Uterus (tissue), 2 donors: ENCODE measurements at regions not wholly inside any gene's neighbourhood (a gene's known extent, or its start where the extent isn't known, plus 50 kb on each side); places are given as distances from the start of the nearest gene placed in this dataset.

Experiments
- POLR2A ChIP-seq, 2 donors: fragments of 450-650 bp; IDR thresholded peaks; one replicate each; pipeline ENCODE4 v1.6.1; 2016; ENCODE audit warnings: antibody characterized with exemption in 2 of 2, mild to moderate bottlenecking in 1 of 2, moderate library complexity in 1 of 2
- TF ChIP-seq, protein P1 (sequence below), 4 experiments: fragments of 200-600 bp in 2 of 4; fragments of 450-650 bp in 2 of 4; sonication (generic) in 2 of 4; IDR thresholded peaks; one replicate each; pipeline ENCODE4 v1.5.1; 2016 to 2019; ENCODE audit warnings: antibody characterized with exemption in 4 of 4, mild to moderate bottlenecking in 2 of 4, moderate library complexity in 1 of 4

DNA sequence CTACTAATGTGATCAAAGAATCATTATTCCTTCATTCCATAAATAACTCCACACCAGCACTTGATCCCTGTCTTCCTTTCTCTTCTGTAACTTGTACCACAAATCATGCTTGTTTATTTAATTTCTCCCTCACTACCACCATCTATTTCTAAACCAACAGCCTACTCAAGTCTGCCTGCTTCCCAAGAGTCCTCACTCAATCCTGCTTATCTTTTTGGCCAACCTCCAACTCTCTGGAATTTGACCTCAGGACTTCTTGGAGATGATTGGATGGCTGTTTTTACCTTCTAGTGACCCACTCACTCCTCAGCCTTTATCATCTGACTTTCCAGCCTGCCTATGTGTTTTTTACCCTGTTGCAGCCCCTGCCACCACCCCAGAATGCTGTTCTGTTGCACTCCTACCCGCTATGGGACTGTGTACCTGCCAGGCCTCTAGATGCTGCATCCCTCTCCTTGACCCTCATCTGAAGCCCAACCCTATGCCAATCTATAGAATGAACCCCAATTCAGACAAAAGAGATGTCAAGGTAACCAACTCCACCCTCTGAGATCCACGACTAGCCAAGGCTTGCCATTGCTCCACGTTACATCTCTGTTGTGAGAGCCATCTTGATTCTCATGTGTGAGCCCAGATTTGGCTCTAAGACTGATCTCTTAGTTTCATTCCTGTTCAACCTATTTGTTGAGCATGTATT lies 150.2 kb upstream of the PLEKHG7 start:
- TF ChIP-seq, protein P1, sequence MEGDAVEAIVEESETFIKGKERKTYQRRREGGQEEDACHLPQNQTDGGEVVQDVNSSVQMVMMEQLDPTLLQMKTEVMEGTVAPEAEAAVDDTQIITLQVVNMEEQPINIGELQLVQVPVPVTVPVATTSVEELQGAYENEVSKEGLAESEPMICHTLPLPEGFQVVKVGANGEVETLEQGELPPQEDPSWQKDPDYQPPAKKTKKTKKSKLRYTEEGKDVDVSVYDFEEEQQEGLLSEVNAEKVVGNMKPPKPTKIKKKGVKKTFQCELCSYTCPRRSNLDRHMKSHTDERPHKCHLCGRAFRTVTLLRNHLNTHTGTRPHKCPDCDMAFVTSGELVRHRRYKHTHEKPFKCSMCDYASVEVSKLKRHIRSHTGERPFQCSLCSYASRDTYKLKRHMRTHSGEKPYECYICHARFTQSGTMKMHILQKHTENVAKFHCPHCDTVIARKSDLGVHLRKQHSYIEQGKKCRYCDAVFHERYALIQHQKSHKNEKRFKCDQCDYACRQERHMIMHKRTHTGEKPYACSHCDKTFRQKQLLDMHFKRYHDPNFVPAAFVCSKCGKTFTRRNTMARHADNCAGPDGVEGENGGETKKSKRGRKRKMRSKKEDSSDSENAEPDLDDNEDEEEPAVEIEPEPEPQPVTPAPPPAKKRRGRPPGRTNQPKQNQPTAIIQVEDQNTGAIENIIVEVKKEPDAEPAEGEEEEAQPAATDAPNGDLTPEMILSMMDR (IDR thresholded peaks at IDR 0.05): no peak
- TF ChIP-seq POLR2A (IDR thresholded peaks at IDR 0.05): no peak
